Large intestine (tissue), 3 donors: ENCODE measurements at regions not wholly inside any gene's neighbourhood (a gene's known extent, or its start where the extent isn't known, plus 50 kb on each side); places are given as distances from the start of the nearest gene placed in this dataset.
A peak's percentile ranks its signal among the peaks of the same experiment; 100 is the strongest.
"Not testable (repeated sequence)": the region's sequence is repeated elsewhere in the genome, so short reads cannot be mapped to it uniquely, and the experiment has no call there.

Experiments
- DNase-seq, 2 donors: peaks; one replicate each; pipeline versions ENCODE4 v3.0.0 to v3.0.0-alpha.2; 2013
- H3K27ac ChIP-seq: one replicate; pipeline ENCODE4 v1.5.1; 2013; ENCODE audit warnings: low read length
- H3K27me3 ChIP-seq: 2 replicates; pipeline ENCODE4 v1.6.1; 2013; ENCODE audit warnings: low read length; ENCODE audit not compliant: control insufficient read depth, insufficient read depth
- H3K36me3 ChIP-seq: 2 replicates; pipeline ENCODE4 v1.6.1; 2013; ENCODE audit warnings: low read length; ENCODE audit not compliant: control insufficient read depth, insufficient read depth
- H3K4me1 ChIP-seq: one replicate; pipeline ENCODE4 v1.6.1; 2013; ENCODE audit warnings: low read length; ENCODE audit not compliant: control insufficient read depth, insufficient read depth
- H3K4me3 ChIP-seq: one replicate; pipeline ENCODE4 v1.5.1; 2013; ENCODE audit warnings: low read length
- H3K9me3 ChIP-seq: one replicate; pipeline ENCODE4 v1.6.1; 2013; ENCODE audit warnings: mild to moderate bottlenecking, low read depth, low read length, moderate library complexity; ENCODE audit not compliant: control insufficient read depth
- WGBS: methylation state at CpG from one replicate; pipeline ENCODE4 v1.1.5; 2013; ENCODE audit warnings: low lambda C conversion rate; ENCODE audit not compliant: insufficient coverage; 5-methylcytosine and 5-hydroxymethylcytosine counted together

- H3K9me3 ChIP-seq, result no peaks in the 10 kb centered on the region
- no peak overlapping the region for H3K27ac ChIP-seq
- no peaks in the 10 kb centered on the region for H3K27me3 ChIP-seq
- H3K36me3 ChIP-seq, result no peaks in the 10 kb centered on the region
- H3K4me1 ChIP-seq, result no peaks in the 10 kb centered on the region
- H3K4me3 ChIP-seq, result no peak overlapping the region
- WGBS, result no CpG with 5 or more reads among the region's 9 CpGs
- no peak for DNase-seq
These were observed 94.2 kb downstream of the OLIG3 start for GRCh38 chr6:137399881-137400443.

- H3K9me3 ChIP-seq, result no peaks in the 10 kb centered on the region
- 100% methylated on average over 1 of the region's 3 CpGs for WGBS
- H3K4me1 ChIP-seq, result no peaks in the 10 kb centered on the region
- H3K36me3 ChIP-seq, result no peaks in the 10 kb centered on the region
- no peak overlapping the region for H3K4me3 ChIP-seq
- no peak for DNase-seq
- no peaks in the 10 kb centered on the region for H3K27me3 ChIP-seq
- H3K27ac ChIP-seq, result no peak overlapping the region
These were observed 98.9 kb downstream of the OLIG3 start for GRCh38 chr6:137395316-137395715.

- no peaks in the 10 kb centered on the region for H3K9me3 ChIP-seq
- WGBS, result no CpG with 5 or more reads among the region's 5 CpGs
- no peaks in the 10 kb centered on the region for H3K27me3 ChIP-seq
- H3K27ac ChIP-seq, result no peak overlapping the region
- no peaks in the 10 kb centered on the region for H3K4me1 ChIP-seq
- no peak for DNase-seq
- no peaks in the 10 kb centered on the region for H3K36me3 ChIP-seq
- no peak overlapping the region for H3K4me3 ChIP-seq
These were observed 103.0 kb downstream of the OLIG3 start for GRCh38 chr6:137391061-137391814.

GRCh38 chr6:137390334-137390733 is 103.9 kb downstream of the OLIG3 start:
- no peak for DNase-seq
- 50% methylated on average over 1 of the region's 4 CpGs for WGBS
- no peaks in the 10 kb centered on the region for H3K4me1 ChIP-seq
- no peaks in the 10 kb centered on the region for H3K36me3 ChIP-seq
- H3K27ac ChIP-seq, result no peak overlapping the region
- no peak overlapping the region for H3K4me3 ChIP-seq
- no peaks in the 10 kb centered on the region for H3K9me3 ChIP-seq
- no peaks in the 10 kb centered on the region for H3K27me3 ChIP-seq

- peak; percentile 9 to 22 for DNase-seq
- H3K27ac ChIP-seq, result no peak overlapping the region
- 50% methylated on average over 3 of the region's 6 CpGs for WGBS
These were observed 105.0 kb downstream of the OLIG3 start for GRCh38 chr6:137389150-137389704.

GRCh38 chr6:137387096-137387764 is 107.0 kb downstream of the OLIG3 start:
- H3K4me3 ChIP-seq, result no peak overlapping the region
- no peaks in the 10 kb centered on the region for H3K36me3 ChIP-seq
- H3K27me3 ChIP-seq, result no peaks in the 10 kb centered on the region
- no peaks in the 10 kb centered on the region for H3K9me3 ChIP-seq
- H3K4me1 ChIP-seq, result no peaks in the 10 kb centered on the region
- H3K27ac ChIP-seq, result no peak overlapping the region
- DNase-seq, result no peak
- 83% methylated on average over 1 of the region's 10 CpGs for WGBS

More at GRCh38 chr6:137389150-137389704, 105.0 kb downstream of the OLIG3 start:
- no peak overlapping the region for H3K4me3 ChIP-seq
- no peaks in the 10 kb centered on the region for H3K27me3 ChIP-seq
- no peaks in the 10 kb centered on the region for H3K9me3 ChIP-seq
- no peaks in the 10 kb centered on the region for H3K4me1 ChIP-seq
- H3K36me3 ChIP-seq, result no peaks in the 10 kb centered on the region

GRCh38 chr6:137383287-137383686 is 110.9 kb downstream of the OLIG3 start:
- not testable (repeated sequence) for H3K4me1 ChIP-seq, DNase-seq, H3K27ac ChIP-seq, H3K9me3 ChIP-seq, H3K36me3 ChIP-seq, H3K4me3 ChIP-seq, H3K27me3 ChIP-seq
- 100% methylated on average over 1 of the region's 6 CpGs for WGBS

- H3K4me3 ChIP-seq, result no peak overlapping the region
- no peak for DNase-seq
- no peaks in the 10 kb centered on the region for H3K36me3 ChIP-seq
- H3K27ac ChIP-seq, result no peak overlapping the region
- H3K4me1 ChIP-seq, result no peaks in the 10 kb centered on the region
- H3K27me3 ChIP-seq, result no peaks in the 10 kb centered on the region
- no CpG with 5 or more reads among the region's 2 CpGs for WGBS
- no peaks in the 10 kb centered on the region for H3K9me3 ChIP-seq
These were observed 116.2 kb downstream of the OLIG3 start for GRCh38 chr6:137378090-137378369.

- no peaks in the 10 kb centered on the region for H3K36me3 ChIP-seq
- no peak overlapping the region for H3K27ac ChIP-seq
- DNase-seq, result no peak
- H3K27me3 ChIP-seq, result no peaks in the 10 kb centered on the region
- H3K4me1 ChIP-seq, result no peaks in the 10 kb centered on the region
- no CpG with 5 or more reads among the region's 1 CpG for WGBS
- no peaks in the 10 kb centered on the region for H3K9me3 ChIP-seq
- H3K4me3 ChIP-seq, result no peak overlapping the region
These were observed 120.9 kb downstream of the OLIG3 start for GRCh38 chr6:137373296-137373695.

- no peaks in the 10 kb centered on the region for H3K4me1 ChIP-seq
- H3K36me3 ChIP-seq, result no peaks in the 10 kb centered on the region
- H3K27me3 ChIP-seq, result no peaks in the 10 kb centered on the region
- H3K9me3 ChIP-seq, result no peaks in the 10 kb centered on the region
- WGBS, result no CpG with 5 or more reads among the region's 2 CpGs
- H3K4me3 ChIP-seq, result no peak overlapping the region
- DNase-seq, result no peak
- no peak overlapping the region for H3K27ac ChIP-seq
These were observed 121.7 kb downstream of the OLIG3 start for GRCh38 chr6:137372532-137372931.
